HCT116 (cell line): ENCODE measurements at regions not wholly inside any gene's neighbourhood (a gene's known extent, or its start where the extent isn't known, plus 50 kb on each side); places are given as distances from the start of the nearest gene placed in this dataset.

Source experiments
- ATAC-seq: fragments of 200-7000 bp; cut with Tn5 transposase; 2 replicates; pipeline ENCODE4 v1.9.1; 2020; ENCODE audit warnings: mild to moderate bottlenecking, moderate library complexity
- BruUV-seq: library from RNA; stranded (reverse); fragments of 400-500 nt; replicated peaks from 2 replicates; lab custom pipeline; 2021; lab: Mats Ljungman, UMichigan
- CTCF ChIA-PET: fragments of 300-600 bp; sonication (Branson Sonifier 250); formaldehyde crosslinking; loops from one replicate; lab custom pipeline; 2021; ENCODE audit warnings: antibody characterized with exemption; lab: Charles Lee
- POLR2A ChIA-PET: fragments of 300-600, 350-600 bp; sonication (Branson Sonifier 250); formaldehyde crosslinking; loops from one replicate; lab custom pipeline; 2021; ENCODE audit warnings: antibody characterized with exemption; lab: Charles Lee
- RAD21 ChIA-PET, 2 experiments: fragments of 300-600 bp; sonication (Branson Sonifier 250); formaldehyde crosslinking; loops; one replicate each; lab custom pipeline; 2023; ENCODE audit warnings: low total read pairs in 2 of 2; ENCODE audit not compliant: uncharacterized antibody in 2 of 2, unreplicated experiment in 2 of 2, low non-redundant PET in 1 of 2; lab: Charles Lee
- DNase-seq: peaks from one replicate; pipeline ENCODE4 v3.0.0-alpha.2; 2010; ENCODE audit warnings: low read depth, low spot score
- H2AFZ ChIP-seq: fragments of 200-600 bp; shearing (Covaris generic), sonication (generic); 2 replicates; pipeline ENCODE4 v1.6.1; 2017; ENCODE audit warnings: low read depth, mixed run types, mixed read lengths, antibody characterized with exemption, low read length; ENCODE audit not compliant: poor library complexity, severe bottlenecking
- H3K27ac ChIP-seq: 2 replicates; pipeline ENCODE4 v1.5.1; 2012; ENCODE audit warnings: low read depth, low read length
- H3K27me3 ChIP-seq: fragments of 200-600 bp; sonication (generic); 2 replicates; pipeline ENCODE4 v1.6.1; 2016; ENCODE audit warnings: mixed run types, low read length, mixed read lengths; ENCODE audit not compliant: insufficient read depth
- H3K36me3 ChIP-seq, 2 experiments: fragments of 200-500 bp in 1 of 2; fragments of 200-600 bp in 1 of 2; sonication (Bioruptor generic) in 1 of 2; sonication (generic) in 1 of 2; 2 replicates each; pipeline versions ENCODE4 v1.5.1 to v1.6.1; 2014 to 2016; ENCODE audit warnings: low read length in 2 of 2, inconsistent platforms in 1 of 2, mixed read lengths in 1 of 2, mixed run types in 1 of 2; ENCODE audit not compliant: insufficient read depth in 2 of 2, control insufficient read depth in 1 of 2
- H3K4me1 ChIP-seq, 2 experiments: fragments of 200-600 bp in 1 of 2; sonication (generic) in 1 of 2; 2 replicates each; pipeline versions ENCODE4 v1.5.1 to v1.6.1; 2012 to 2017; ENCODE audit warnings: low read length in 2 of 2, inconsistent platforms in 1 of 2, mild to moderate bottlenecking in 1 of 2, mixed read lengths in 1 of 2, mixed run types in 1 of 2, moderate library complexity in 1 of 2; ENCODE audit not compliant: insufficient read depth in 2 of 2, control insufficient read depth in 1 of 2
- H3K4me2 ChIP-seq: fragments of 200-600 bp; sonication (generic); 2 replicates; pipeline ENCODE4 v1.6.1; 2017; ENCODE audit warnings: mixed run types, low read length, mixed read lengths
- H3K4me3 ChIP-seq, 2 experiments: fragments of 200-600 bp in 1 of 2; sonication (generic) in 1 of 2; replicated peaks in 1 of 2; 2 replicates each; pipeline ENCODE4 v1.5.1; 2011 to 2016; ENCODE audit warnings: low read length in 2 of 2, control low read depth in 1 of 2, low read depth in 1 of 2, mild to moderate bottlenecking in 1 of 2, mixed read lengths in 1 of 2, mixed run types in 1 of 2
- H3K79me2 ChIP-seq: fragments of 200-600 bp; sonication (generic); 2 replicates; pipeline ENCODE4 v1.6.1; 2017; ENCODE audit warnings: mild to moderate bottlenecking, mixed run types, low read length, moderate library complexity, mixed read lengths; ENCODE audit not compliant: insufficient read depth
- H3K9ac ChIP-seq: fragments of 200-600 bp; sonication (generic); 2 replicates; pipeline ENCODE4 v1.6.1; 2016; ENCODE audit warnings: low read length, mixed read lengths
- H3K9me2 ChIP-seq: fragments of 200-600 bp; sonication (generic), shearing (Covaris generic); 2 replicates; pipeline ENCODE4 v1.6.1; 2017; ENCODE audit warnings: mixed run types, mild to moderate bottlenecking, moderate library complexity; ENCODE audit not compliant: insufficient read depth
- H3K9me3 ChIP-seq, 2 experiments: fragments of 200-500 bp in 1 of 2; fragments of 200-600 bp in 1 of 2; sonication (Bioruptor generic) in 1 of 2; sonication (generic) in 1 of 2; 2 replicates each; pipeline ENCODE4 v1.6.1; 2014 to 2017; ENCODE audit warnings: low read length in 2 of 2, mixed read lengths in 2 of 2, inconsistent platforms in 1 of 2, low read depth in 1 of 2, mild to moderate bottlenecking in 1 of 2, mixed run types in 1 of 2, moderate library complexity in 1 of 2; ENCODE audit not compliant: control insufficient read depth in 1 of 2, insufficient read depth in 1 of 2
- H4K20me1 ChIP-seq: fragments of 200-600 bp; sonication (generic), shearing (Covaris generic); 2 replicates; pipeline ENCODE4 v1.6.1; 2017; ENCODE audit warnings: mixed run types, mild to moderate bottlenecking, moderate library complexity; ENCODE audit not compliant: insufficient read depth
- CEBPB ChIP-seq: IDR thresholded peaks from 2 replicates; pipeline ENCODE4 v1.6.1; 2012; ENCODE audit warnings: low read depth
- EGR1 ChIP-seq: IDR thresholded peaks from 2 replicates; pipeline ENCODE4 v1.6.1; 2012; ENCODE audit warnings: low read depth
- ELF1 ChIP-seq: IDR thresholded peaks from 2 replicates; pipeline ENCODE4 v1.6.1; 2012; ENCODE audit warnings: low read depth, borderline replicate concordance
- POLR2A ChIP-seq: IDR thresholded peaks from 2 replicates; pipeline ENCODE4 v1.7.0; 2011; ENCODE audit warnings: borderline replicate concordance; ENCODE audit not compliant: insufficient read depth, insufficient read length; ENCODE audit errors: extremely low read depth
- POLR2AphosphoS5 ChIP-seq: IDR thresholded peaks from 2 replicates; pipeline ENCODE4 v1.6.1; 2011; ENCODE audit warnings: mild to moderate bottlenecking, low read depth, low read length, moderate library complexity
- SRF ChIP-seq: IDR thresholded peaks from 2 replicates; pipeline ENCODE4 v1.6.1; 2012; ENCODE audit warnings: low read depth
- TCF7L2 ChIP-seq: IDR thresholded peaks from 2 replicates; pipeline ENCODE4 v1.7.0; 2011; ENCODE audit warnings: borderline replicate concordance, inconsistent platforms; ENCODE audit not compliant: insufficient read depth, insufficient read length; ENCODE audit errors: extremely low read depth
- YY1 ChIP-seq: IDR thresholded peaks from 2 replicates; pipeline ENCODE4 v1.6.1; 2011; ENCODE audit warnings: low read length, low read depth, moderate library complexity, mild to moderate bottlenecking; ENCODE audit not compliant: insufficient replicate concordance; ENCODE audit errors: extremely low read depth
- ZNF274 ChIP-seq: fragments of 200-500 bp; sonication (Bioruptor generic); IDR thresholded peaks from 2 replicates; pipeline ENCODE4 v1.6.1; 2014; ENCODE audit warnings: mild to moderate bottlenecking, low read depth, low read length, inconsistent platforms
- intact Hi-C: fragments of 100-400 bp; cut with micrococcal nuclease; formaldehyde crosslinking; loops from 2 replicates; pipeline ENCODE4 v1.10.0; 2022
- TF ChIP-seq, protein P1 (sequence below): IDR thresholded peaks from 2 replicates; pipeline ENCODE4 v1.6.1; 2012; ENCODE audit warnings: low read depth

GRCh38 chr4:14607001-14607400 is 395.3 kb upstream of the CPEB2 start:
- DNase-seq (no peak), ATAC-seq (no peak)
- H3K4me1 ChIP-seq = no peaks in the 10 kb centered on the region
- no peaks in the 10 kb centered on the region for H4K20me1 ChIP-seq
- no peak overlapping the region for H3K4me3 ChIP-seq
- POLR2A ChIA-PET = no interaction called here
- H3K79me2 ChIP-seq = no peaks in the 10 kb centered on the region
- intact Hi-C loops = no loop called here
- H3K36me3 ChIP-seq = no peaks in the 10 kb centered on the region
- no peaks in the 10 kb centered on the region for H3K27me3 ChIP-seq
- H3K4me2 ChIP-seq = no peak overlapping the region
- H3K9me2 ChIP-seq = no peaks in the 10 kb centered on the region
- CTCF ChIA-PET = no interaction called here
- no TSS peak for BruUV-seq
- no peak overlapping the region for H2AFZ ChIP-seq
- no peak overlapping the region for H3K9ac ChIP-seq
- no peak overlapping the region for H3K27ac ChIP-seq
- H3K9me3 ChIP-seq = peaks cover 0 to 7% of the 10 kb centered on the region in 2 experiments; a peak in 2 of 4 replicates
- RAD21 ChIA-PET = no interaction called here
- TF ChIP-seq POLR2AphosphoS5 = no peak
- no peak for TF ChIP-seq TCF7L2
- TF ChIP-seq ZNF274 = no peak
- TF ChIP-seq YY1 = no peak
- TF ChIP-seq SRF = no peak
- TF ChIP-seq EGR1 = no peak
- no peak for TF ChIP-seq CEBPB
- no peak for TF ChIP-seq ELF1
- TF ChIP-seq POLR2A = no peak
- TF ChIP-seq, protein P1, sequence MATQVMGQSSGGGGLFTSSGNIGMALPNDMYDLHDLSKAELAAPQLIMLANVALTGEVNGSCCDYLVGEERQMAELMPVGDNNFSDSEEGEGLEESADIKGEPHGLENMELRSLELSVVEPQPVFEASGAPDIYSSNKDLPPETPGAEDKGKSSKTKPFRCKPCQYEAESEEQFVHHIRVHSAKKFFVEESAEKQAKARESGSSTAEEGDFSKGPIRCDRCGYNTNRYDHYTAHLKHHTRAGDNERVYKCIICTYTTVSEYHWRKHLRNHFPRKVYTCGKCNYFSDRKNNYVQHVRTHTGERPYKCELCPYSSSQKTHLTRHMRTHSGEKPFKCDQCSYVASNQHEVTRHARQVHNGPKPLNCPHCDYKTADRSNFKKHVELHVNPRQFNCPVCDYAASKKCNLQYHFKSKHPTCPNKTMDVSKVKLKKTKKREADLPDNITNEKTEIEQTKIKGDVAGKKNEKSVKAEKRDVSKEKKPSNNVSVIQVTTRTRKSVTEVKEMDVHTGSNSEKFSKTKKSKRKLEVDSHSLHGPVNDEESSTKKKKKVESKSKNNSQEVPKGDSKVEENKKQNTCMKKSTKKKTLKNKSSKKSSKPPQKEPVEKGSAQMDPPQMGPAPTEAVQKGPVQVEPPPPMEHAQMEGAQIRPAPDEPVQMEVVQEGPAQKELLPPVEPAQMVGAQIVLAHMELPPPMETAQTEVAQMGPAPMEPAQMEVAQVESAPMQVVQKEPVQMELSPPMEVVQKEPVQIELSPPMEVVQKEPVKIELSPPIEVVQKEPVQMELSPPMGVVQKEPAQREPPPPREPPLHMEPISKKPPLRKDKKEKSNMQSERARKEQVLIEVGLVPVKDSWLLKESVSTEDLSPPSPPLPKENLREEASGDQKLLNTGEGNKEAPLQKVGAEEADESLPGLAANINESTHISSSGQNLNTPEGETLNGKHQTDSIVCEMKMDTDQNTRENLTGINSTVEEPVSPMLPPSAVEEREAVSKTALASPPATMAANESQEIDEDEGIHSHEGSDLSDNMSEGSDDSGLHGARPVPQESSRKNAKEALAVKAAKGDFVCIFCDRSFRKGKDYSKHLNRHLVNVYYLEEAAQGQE = no peak
